ENCODE measurements at regions not wholly inside any gene's neighbourhood (a gene's known extent, or its start where the extent isn't known, plus 50 kb on each side); places are given as distances from the start of the nearest gene placed in this dataset.

DNA sequence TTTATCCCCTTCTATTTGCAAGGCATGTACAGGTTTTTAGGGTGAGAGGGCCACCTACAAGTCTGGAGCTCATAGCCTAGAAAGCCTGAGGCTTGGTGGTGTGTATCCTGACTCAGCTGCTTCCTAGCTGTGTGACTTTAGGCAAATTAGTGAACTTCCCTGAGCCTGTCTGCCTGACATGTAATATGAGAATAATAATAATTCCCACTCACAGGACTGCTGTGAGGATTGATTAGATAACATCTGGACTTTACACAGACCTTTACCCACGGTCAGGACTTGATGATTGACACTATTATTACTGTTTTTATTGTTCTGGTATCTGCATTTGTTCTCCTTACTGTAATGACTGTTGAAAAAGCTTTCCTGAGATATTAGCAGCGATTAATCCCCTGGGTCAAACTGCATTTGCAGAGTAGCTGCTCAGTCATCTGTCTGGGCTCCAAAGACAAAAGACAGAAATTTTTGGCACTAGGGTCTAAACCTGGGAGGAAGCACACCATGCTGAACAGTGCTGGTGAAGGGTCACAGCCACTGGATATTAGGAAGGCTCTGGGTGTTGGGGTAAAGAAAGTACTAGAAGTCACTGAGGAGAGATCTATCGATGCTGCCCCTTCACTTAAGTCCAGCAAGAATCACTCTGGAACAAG lies 276.5 kb upstream of the FN1 start:
- no peak overlapping the region for H3K4me3 ChIP-seq (ENCODE audit: low read depth in 1 of 3, low read length in 3 of 3)
- no peak overlapping the region for H3K9ac ChIP-seq (ENCODE audit: low read depth in 1 of 2, low read length in 2 of 2)
- H3K4me1 ChIP-seq (ENCODE audit: control insufficient read depth in 4 of 4, insufficient read depth in 4 of 4, low read length in 3 of 4) = peaks cover 3 to 18% (median 15%) of the 10 kb centered on the region in 4 donors
- H3K27ac ChIP-seq (ENCODE audit: low read depth in 1 of 2, low read length in 2 of 2) = peak overlapping the region in 1 of 2 donors; percentile 57
- 52% methylated on average over 3 of the region's 3 CpGs for WGBS
- no peaks in the 10 kb centered on the region for H3K27me3 ChIP-seq (ENCODE audit: control insufficient read depth in 4 of 4, insufficient read depth in 4 of 4, low read length in 3 of 4)
- no peaks in the 10 kb centered on the region for H3K9me3 ChIP-seq (ENCODE audit: control insufficient read depth in 4 of 4, low read length in 3 of 4)
- DNase-seq (ENCODE audit: low spot score) = no peak
- no peaks in the 10 kb centered on the region for H3K36me3 ChIP-seq (ENCODE audit: control insufficient read depth in 4 of 4, insufficient read depth in 3 of 4, low read depth in 1 of 4, low read length in 3 of 4)
- TF ChIP-seq RXRA (IDR thresholded peaks at IDR 0.05) (no peak), JUND (IDR thresholded peaks at IDR 0.05) (no peak), HNF4G (IDR thresholded peaks at IDR 0.05) (no peak)
- TF ChIP-seq, protein P1, sequence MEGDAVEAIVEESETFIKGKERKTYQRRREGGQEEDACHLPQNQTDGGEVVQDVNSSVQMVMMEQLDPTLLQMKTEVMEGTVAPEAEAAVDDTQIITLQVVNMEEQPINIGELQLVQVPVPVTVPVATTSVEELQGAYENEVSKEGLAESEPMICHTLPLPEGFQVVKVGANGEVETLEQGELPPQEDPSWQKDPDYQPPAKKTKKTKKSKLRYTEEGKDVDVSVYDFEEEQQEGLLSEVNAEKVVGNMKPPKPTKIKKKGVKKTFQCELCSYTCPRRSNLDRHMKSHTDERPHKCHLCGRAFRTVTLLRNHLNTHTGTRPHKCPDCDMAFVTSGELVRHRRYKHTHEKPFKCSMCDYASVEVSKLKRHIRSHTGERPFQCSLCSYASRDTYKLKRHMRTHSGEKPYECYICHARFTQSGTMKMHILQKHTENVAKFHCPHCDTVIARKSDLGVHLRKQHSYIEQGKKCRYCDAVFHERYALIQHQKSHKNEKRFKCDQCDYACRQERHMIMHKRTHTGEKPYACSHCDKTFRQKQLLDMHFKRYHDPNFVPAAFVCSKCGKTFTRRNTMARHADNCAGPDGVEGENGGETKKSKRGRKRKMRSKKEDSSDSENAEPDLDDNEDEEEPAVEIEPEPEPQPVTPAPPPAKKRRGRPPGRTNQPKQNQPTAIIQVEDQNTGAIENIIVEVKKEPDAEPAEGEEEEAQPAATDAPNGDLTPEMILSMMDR (IDR thresholded peaks at IDR 0.05; ENCODE audit: low read depth, low read length, missing input control) = no peak

DNA sequence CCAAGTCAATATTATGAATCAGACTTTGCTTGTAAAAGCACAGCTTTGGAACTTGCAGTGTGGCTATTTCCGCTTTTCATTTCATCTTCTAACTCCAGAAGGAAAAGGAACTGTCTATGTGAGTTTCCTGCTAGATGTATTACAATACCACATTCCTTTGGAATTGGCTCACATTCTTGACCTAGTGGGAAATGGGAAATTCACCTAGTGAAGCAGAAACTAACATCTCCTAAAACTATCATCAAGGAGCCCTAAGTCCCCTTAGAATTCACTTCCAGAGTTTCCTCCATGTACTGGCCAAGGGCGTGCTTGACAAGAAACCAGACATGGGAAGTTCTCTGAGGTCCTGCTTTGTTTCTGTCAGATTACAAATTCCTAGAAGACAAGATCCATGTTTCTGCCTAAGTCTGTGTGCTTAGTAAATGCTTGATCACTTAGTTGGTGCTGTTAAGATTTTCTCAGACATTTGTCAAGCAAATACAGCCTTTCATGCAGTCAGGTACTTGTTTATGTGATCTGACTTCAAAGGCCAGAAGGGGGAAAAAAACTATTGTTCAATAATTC lies 275.7 kb upstream of the FN1 start:
- WGBS = 86% methylated on average over 2 of the region's 2 CpGs
- DNase-seq (ENCODE audit: low spot score) = no peak
- Histone ChIP-seq H3K9me3 (ENCODE audit: control insufficient read depth in 4 of 4, low read length in 3 of 4) (no peaks in the 10 kb centered on the region), H3K9ac (ENCODE audit: low read depth in 1 of 2, low read length in 2 of 2) (no peak overlapping the region), H3K27ac (ENCODE audit: low read depth in 1 of 2, low read length in 2 of 2) (no peak overlapping the region), H3K36me3 (ENCODE audit: control insufficient read depth in 4 of 4, insufficient read depth in 3 of 4, low read depth in 1 of 4, low read length in 3 of 4) (no peaks in the 10 kb centered on the region), H3K4me1 (ENCODE audit: control insufficient read depth in 4 of 4, insufficient read depth in 4 of 4, low read length in 3 of 4) (peaks cover 3 to 18% (median 15%) of the 10 kb centered on the region in 4 donors), H3K4me3 (ENCODE audit: low read depth in 1 of 3, low read length in 3 of 3) (no peak overlapping the region), H3K27me3 (ENCODE audit: control insufficient read depth in 4 of 4, insufficient read depth in 4 of 4, low read length in 3 of 4) (no peaks in the 10 kb centered on the region)
- TF ChIP-seq FOXA2 (IDR thresholded peaks at IDR 0.05) (no peak), RAD21 (IDR thresholded peaks at IDR 0.05) (no peak), FOXA1 (IDR thresholded peaks at IDR 0.05) (no peak), EGR1 (IDR thresholded peaks at IDR 0.05; ENCODE audit: low read depth in 2 of 2) (no peak), RXRA (IDR thresholded peaks at IDR 0.05) (no peak), HNF4G (IDR thresholded peaks at IDR 0.05) (no peak), TAF1 (conservative IDR thresholded peaks at IDR 0.05) (no peak), HNF4A (conservative IDR thresholded peaks at IDR 0.05) (no peak), JUND (IDR thresholded peaks at IDR 0.05) (no peak), GABPA (IDR thresholded peaks at IDR 0.05 in 1 of 2, conservative IDR thresholded peaks at IDR 0.05 in 1 of 2) (no peak), YY1 (IDR thresholded peaks at IDR 0.05) (no peak)
- TF ChIP-seq, protein P1 (IDR thresholded peaks at IDR 0.05; ENCODE audit: low read depth, low read length, missing input control) = no peak
- TF ChIP-seq, protein P2, sequence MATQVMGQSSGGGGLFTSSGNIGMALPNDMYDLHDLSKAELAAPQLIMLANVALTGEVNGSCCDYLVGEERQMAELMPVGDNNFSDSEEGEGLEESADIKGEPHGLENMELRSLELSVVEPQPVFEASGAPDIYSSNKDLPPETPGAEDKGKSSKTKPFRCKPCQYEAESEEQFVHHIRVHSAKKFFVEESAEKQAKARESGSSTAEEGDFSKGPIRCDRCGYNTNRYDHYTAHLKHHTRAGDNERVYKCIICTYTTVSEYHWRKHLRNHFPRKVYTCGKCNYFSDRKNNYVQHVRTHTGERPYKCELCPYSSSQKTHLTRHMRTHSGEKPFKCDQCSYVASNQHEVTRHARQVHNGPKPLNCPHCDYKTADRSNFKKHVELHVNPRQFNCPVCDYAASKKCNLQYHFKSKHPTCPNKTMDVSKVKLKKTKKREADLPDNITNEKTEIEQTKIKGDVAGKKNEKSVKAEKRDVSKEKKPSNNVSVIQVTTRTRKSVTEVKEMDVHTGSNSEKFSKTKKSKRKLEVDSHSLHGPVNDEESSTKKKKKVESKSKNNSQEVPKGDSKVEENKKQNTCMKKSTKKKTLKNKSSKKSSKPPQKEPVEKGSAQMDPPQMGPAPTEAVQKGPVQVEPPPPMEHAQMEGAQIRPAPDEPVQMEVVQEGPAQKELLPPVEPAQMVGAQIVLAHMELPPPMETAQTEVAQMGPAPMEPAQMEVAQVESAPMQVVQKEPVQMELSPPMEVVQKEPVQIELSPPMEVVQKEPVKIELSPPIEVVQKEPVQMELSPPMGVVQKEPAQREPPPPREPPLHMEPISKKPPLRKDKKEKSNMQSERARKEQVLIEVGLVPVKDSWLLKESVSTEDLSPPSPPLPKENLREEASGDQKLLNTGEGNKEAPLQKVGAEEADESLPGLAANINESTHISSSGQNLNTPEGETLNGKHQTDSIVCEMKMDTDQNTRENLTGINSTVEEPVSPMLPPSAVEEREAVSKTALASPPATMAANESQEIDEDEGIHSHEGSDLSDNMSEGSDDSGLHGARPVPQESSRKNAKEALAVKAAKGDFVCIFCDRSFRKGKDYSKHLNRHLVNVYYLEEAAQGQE (IDR thresholded peaks at IDR 0.05) = no peak
- TF ChIP-seq, protein P3, sequence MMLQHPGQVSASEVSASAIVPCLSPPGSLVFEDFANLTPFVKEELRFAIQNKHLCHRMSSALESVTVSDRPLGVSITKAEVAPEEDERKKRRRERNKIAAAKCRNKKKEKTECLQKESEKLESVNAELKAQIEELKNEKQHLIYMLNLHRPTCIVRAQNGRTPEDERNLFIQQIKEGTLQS (IDR thresholded peaks at IDR 0.05) = no peak
- TF ChIP-seq, protein P4, sequence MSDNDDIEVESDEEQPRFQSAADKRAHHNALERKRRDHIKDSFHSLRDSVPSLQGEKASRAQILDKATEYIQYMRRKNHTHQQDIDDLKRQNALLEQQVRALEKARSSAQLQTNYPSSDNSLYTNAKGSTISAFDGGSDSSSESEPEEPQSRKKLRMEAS (IDR thresholded peaks at IDR 0.05) = no peak

All from liver (tissue), 8 donors.